IPS-15b (cell line): ENCODE measurements at regions not wholly inside any gene's neighbourhood (a gene's known extent, or its start where the extent isn't known, plus 50 kb on each side); places are given as distances from the start of the nearest gene placed in this dataset.
"Not testable (repeated sequence)": the region's sequence is repeated elsewhere in the genome, so short reads cannot be mapped to it uniquely, and the experiment has no call there.

Experiments used
- H3K27me3 ChIP-seq: one replicate; pipeline ENCODE4 v1.6.1; 2013; ENCODE audit warnings: low read length; ENCODE audit not compliant: control insufficient read depth, insufficient read depth
- H3K36me3 ChIP-seq: one replicate; pipeline ENCODE4 v1.6.1; 2013; ENCODE audit warnings: low read length; ENCODE audit not compliant: control insufficient read depth, insufficient read depth
- H3K4me1 ChIP-seq: one replicate; pipeline ENCODE4 v1.6.1; 2013; ENCODE audit warnings: mild to moderate bottlenecking, low read length; ENCODE audit not compliant: control insufficient read depth, insufficient read depth
- H3K4me3 ChIP-seq: one replicate; pipeline ENCODE4 v1.5.1; 2013; ENCODE audit warnings: low read depth, low read length
- H3K9ac ChIP-seq: one replicate; pipeline ENCODE4 v1.6.1; 2013; ENCODE audit warnings: low read depth, mild to moderate bottlenecking, low read length
- H3K9me3 ChIP-seq: one replicate; pipeline ENCODE4 v1.6.1; 2013; ENCODE audit warnings: mild to moderate bottlenecking, low read length; ENCODE audit not compliant: control insufficient read depth, insufficient read depth

- Histone ChIP-seq H3K36me3 (no peaks in the 10 kb centered on the region), H3K4me1 (no peaks in the 10 kb centered on the region), H3K9ac (no peak overlapping the region), H3K27me3 (peaks cover 2% of the 10 kb centered on the region), H3K9me3 (no peaks in the 10 kb centered on the region), H3K4me3 (no peak overlapping the region)
Observed at GRCh38 chr7:142632271-142633134, 116.8 kb upstream of the PRSS1 start.

GRCh38 chr7:142629588-142630260 lies 119.5 kb upstream of the PRSS1 start:
- Histone ChIP-seq H3K27me3 (peaks cover 2% of the 10 kb centered on the region), H3K36me3 (no peaks in the 10 kb centered on the region), H3K9me3 (no peaks in the 10 kb centered on the region), H3K4me1 (no peaks in the 10 kb centered on the region), H3K9ac (no peak overlapping the region), H3K4me3 (no peak overlapping the region)

- Histone ChIP-seq H3K4me3 (no peak overlapping the region), H3K9me3 (no peaks in the 10 kb centered on the region), H3K36me3 (no peaks in the 10 kb centered on the region), H3K9ac (no peak overlapping the region), H3K27me3 (peaks cover 2% of the 10 kb centered on the region), H3K4me1 (no peaks in the 10 kb centered on the region)
Observed at GRCh38 chr7:142628945-142629344, 120.3 kb upstream of the PRSS1 start.

- not testable (repeated sequence) for H3K36me3 ChIP-seq, H3K4me3 ChIP-seq, H3K4me1 ChIP-seq, H3K27me3 ChIP-seq, H3K9ac ChIP-seq, H3K9me3 ChIP-seq
Observed at GRCh38 chr7:142627223-142627622, 122.0 kb upstream of the PRSS1 start.

GRCh38 chr7:142626420-142627035 lies 122.7 kb upstream of the PRSS1 start:
- Histone ChIP-seq H3K9ac (no peak overlapping the region), H3K9me3 (no peaks in the 10 kb centered on the region), H3K4me1 (no peaks in the 10 kb centered on the region), H3K27me3 (peaks cover under 1% of the 10 kb centered on the region), H3K36me3 (no peaks in the 10 kb centered on the region), H3K4me3 (no peak overlapping the region)

GRCh38 chr7:142625216-142625615 lies 124.1 kb upstream of the PRSS1 start:
- not testable (repeated sequence) for H3K36me3 ChIP-seq, H3K9me3 ChIP-seq, H3K4me1 ChIP-seq, H3K9ac ChIP-seq, H3K4me3 ChIP-seq, H3K27me3 ChIP-seq

- Histone ChIP-seq H3K9ac (no peak overlapping the region), H3K36me3 (no peaks in the 10 kb centered on the region), H3K27me3 (no peaks in the 10 kb centered on the region), H3K4me1 (no peaks in the 10 kb centered on the region), H3K9me3 (no peaks in the 10 kb centered on the region), H3K4me3 (no peak overlapping the region)
Observed at GRCh38 chr7:142620402-142620801, 128.9 kb upstream of the PRSS1 start.

- no peaks in the 10 kb centered on the region for H3K4me1 ChIP-seq
- no peak overlapping the region for H3K4me3 ChIP-seq
- H3K36me3 ChIP-seq = no peaks in the 10 kb centered on the region
- no peak overlapping the region for H3K9ac ChIP-seq
- H3K9me3 ChIP-seq = no peaks in the 10 kb centered on the region
- H3K27me3 ChIP-seq = no peaks in the 10 kb centered on the region
Observed at GRCh38 chr7:142618655-142619351, 130.5 kb upstream of the PRSS1 start.

- no peaks in the 10 kb centered on the region for H3K4me1 ChIP-seq
- H3K36me3 ChIP-seq = no peaks in the 10 kb centered on the region
- no peak overlapping the region for H3K4me3 ChIP-seq
- H3K9ac ChIP-seq = no peak overlapping the region
- no peaks in the 10 kb centered on the region for H3K9me3 ChIP-seq
- H3K27me3 ChIP-seq = no peaks in the 10 kb centered on the region
Observed at GRCh38 chr7:142616842-142617241, 132.4 kb upstream of the PRSS1 start.

GRCh38 chr7:142616121-142616643 lies 133.1 kb upstream of the PRSS1 start:
- H3K27me3 ChIP-seq = no peaks in the 10 kb centered on the region
- no peak overlapping the region for H3K9ac ChIP-seq
- H3K36me3 ChIP-seq = no peaks in the 10 kb centered on the region
- no peaks in the 10 kb centered on the region for H3K9me3 ChIP-seq
- H3K4me1 ChIP-seq = no peaks in the 10 kb centered on the region
- H3K4me3 ChIP-seq = no peak overlapping the region

GRCh38 chr7:142615508-142615907 lies 133.8 kb upstream of the PRSS1 start:
- no peaks in the 10 kb centered on the region for H3K27me3 ChIP-seq
- no peak overlapping the region for H3K4me3 ChIP-seq
- H3K36me3 ChIP-seq = no peaks in the 10 kb centered on the region
- no peak overlapping the region for H3K9ac ChIP-seq
- no peaks in the 10 kb centered on the region for H3K4me1 ChIP-seq
- H3K9me3 ChIP-seq = no peaks in the 10 kb centered on the region
